Stomach smooth muscle (tissue), 2 donors: ENCODE measurements at regions not wholly inside any gene's neighbourhood (a gene's known extent, or its start where the extent isn't known, plus 50 kb on each side); places are given as distances from the start of the nearest gene placed in this dataset.

Experiments
- H3K27ac ChIP-seq: one replicate; pipeline ENCODE4 v1.7.0; 2013; ENCODE audit warnings: mild to moderate bottlenecking, low read length, inconsistent platforms
- H3K27me3 ChIP-seq, 2 donors: one replicate each; pipeline ENCODE4 v1.7.0; 2013; ENCODE audit warnings: low read length in 2 of 2; ENCODE audit not compliant: insufficient read depth in 2 of 2, control insufficient read depth in 1 of 2
- H3K36me3 ChIP-seq, 2 donors: one replicate each; pipeline ENCODE4 v1.7.0; 2013; ENCODE audit warnings: low read length in 2 of 2; ENCODE audit not compliant: control insufficient read depth in 2 of 2, insufficient read depth in 2 of 2
- H3K4me1 ChIP-seq: one replicate; pipeline ENCODE4 v1.7.0; 2013; ENCODE audit warnings: low read length; ENCODE audit not compliant: control insufficient read depth, insufficient read depth
- H3K4me3 ChIP-seq, 2 donors: one replicate each; pipeline ENCODE4 v1.7.0; 2013; ENCODE audit warnings: low read length in 2 of 2
- H3K9ac ChIP-seq, 2 donors: one replicate each; pipeline ENCODE4 v1.7.0; 2013; ENCODE audit warnings: low read length in 2 of 2, mild to moderate bottlenecking in 1 of 2
- H3K9me3 ChIP-seq, 2 donors: one replicate each; pipeline ENCODE4 v1.7.0; 2013; ENCODE audit warnings: low read length in 2 of 2; ENCODE audit not compliant: control insufficient read depth in 2 of 2
- donor health status: healthy.
- donor health status: Pancreatic carcinoma.

DNA sequence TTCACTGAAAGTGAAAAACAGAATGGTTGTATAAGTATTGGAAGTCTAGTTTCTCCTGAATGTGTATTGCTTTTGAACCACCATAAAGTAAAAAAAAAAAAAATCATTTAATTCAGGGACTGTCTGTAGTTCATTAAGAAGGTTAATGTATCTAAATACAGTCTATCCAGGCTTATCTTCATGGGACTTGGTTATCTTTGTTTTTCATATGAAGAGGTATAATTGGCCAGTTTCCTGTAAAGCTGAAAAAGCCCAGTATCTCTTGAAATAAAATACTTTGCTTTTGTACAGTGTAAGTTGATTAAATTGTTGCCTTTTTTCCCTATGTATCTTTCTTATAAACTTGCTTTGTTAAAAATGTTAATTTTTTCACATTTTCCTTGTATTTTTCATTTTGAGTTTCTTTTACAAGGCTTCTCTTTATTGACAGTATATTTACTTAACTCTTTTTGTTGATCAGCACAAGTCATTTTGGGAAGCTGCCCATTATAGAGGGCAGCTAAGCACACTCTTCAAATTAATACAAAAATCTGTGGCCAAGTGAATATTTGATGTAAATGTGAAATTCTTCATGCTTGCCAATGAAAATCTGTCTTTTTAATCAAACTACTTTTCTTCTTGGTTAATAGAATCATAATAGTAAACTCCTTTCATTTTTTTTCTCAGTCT lies 156.0 kb downstream of the TMTC3 start:
- Histone ChIP-seq H3K9me3 (no peaks in the 10 kb centered on the region), H3K36me3 (no peaks in the 10 kb centered on the region), H3K9ac (no peak overlapping the region), H3K4me3 (no peak overlapping the region), H3K27me3 (no peaks in the 10 kb centered on the region), H3K4me1 (no peaks in the 10 kb centered on the region), H3K27ac (no peak overlapping the region)

DNA sequence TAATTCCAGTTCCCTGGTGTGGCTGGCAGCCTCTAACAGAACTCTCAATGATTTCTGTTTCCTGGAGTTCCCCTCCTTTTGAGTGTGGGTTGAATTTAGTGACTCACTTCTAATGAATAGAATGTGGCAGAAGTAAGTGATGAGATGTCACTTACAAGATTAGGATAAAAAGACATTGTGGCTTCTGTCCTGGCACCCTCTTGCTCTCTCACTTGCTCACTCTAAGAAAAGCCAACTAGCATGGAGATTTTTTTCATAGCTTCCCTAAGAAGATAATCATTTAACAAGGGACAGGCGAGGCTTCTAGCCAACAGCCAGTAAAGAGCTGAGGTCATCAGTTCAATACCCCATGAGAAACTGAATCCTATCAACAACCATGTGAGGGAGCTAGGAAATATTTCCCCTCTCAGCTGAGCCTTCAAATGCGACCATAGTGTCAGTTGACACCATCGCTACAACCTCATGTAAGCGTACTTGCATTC lies 156.7 kb downstream of the TMTC3 start:
- Histone ChIP-seq H3K4me1 (no peaks in the 10 kb centered on the region), H3K9me3 (no peaks in the 10 kb centered on the region), H3K4me3 (no peak overlapping the region), H3K36me3 (no peaks in the 10 kb centered on the region), H3K27me3 (no peaks in the 10 kb centered on the region), H3K27ac (no peak overlapping the region), H3K9ac (no peak overlapping the region)

DNA sequence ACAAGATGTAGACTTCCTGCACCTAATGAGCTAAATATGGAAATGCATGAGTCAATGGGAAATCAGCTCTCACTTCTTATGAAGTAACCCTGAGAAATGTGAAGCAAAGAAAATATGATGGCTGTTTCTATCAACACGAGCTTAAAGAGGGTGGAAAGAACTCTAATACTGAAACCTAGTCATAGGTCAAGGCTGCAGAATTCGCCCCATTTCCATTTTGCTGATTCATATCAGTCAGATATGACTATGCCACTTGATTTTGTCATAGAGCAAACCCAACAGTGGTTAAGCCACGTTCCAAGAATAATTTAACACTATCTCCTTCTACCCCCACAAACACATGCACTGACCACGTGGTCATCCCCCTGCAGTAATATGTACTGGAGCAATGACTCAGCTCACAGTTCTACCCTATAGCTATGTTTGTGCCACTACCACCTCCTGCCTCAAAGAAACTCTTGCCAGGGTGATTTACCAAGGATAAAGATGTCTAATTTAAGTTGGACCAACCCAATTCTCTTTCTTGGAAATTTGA lies 157.5 kb downstream of the TMTC3 start:
- no peak overlapping the region for H3K9ac ChIP-seq
- H3K36me3 ChIP-seq = no peaks in the 10 kb centered on the region
- no peaks in the 10 kb centered on the region for H3K4me1 ChIP-seq
- no peaks in the 10 kb centered on the region for H3K9me3 ChIP-seq
- H3K4me3 ChIP-seq = no peak overlapping the region
- H3K27ac ChIP-seq = no peak overlapping the region
- no peaks in the 10 kb centered on the region for H3K27me3 ChIP-seq

DNA sequence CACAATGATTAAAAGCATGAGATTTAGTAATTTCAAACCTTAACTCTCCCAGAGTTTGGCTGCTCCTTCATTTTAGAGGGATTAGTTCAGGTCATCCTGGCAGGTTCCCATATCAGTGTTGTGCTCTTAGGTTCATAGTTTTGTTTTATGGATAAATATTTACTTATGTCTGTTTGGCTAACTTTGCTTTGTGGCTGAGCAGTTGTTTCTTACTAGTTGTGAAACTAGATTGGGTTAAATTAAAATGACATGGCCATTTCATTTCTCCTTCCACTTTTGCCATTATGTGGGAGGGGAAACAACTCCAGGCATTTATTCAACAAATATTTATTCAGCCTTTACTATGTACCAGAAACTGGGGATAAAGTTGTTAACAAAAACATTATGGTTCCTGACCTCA lies 158.8 kb downstream of the TMTC3 start:
- no peak overlapping the region for H3K9ac ChIP-seq
- H3K27ac ChIP-seq = no peak overlapping the region
- no peaks in the 10 kb centered on the region for H3K4me1 ChIP-seq
- H3K27me3 ChIP-seq = no peaks in the 10 kb centered on the region
- H3K36me3 ChIP-seq = no peaks in the 10 kb centered on the region
- no peaks in the 10 kb centered on the region for H3K9me3 ChIP-seq
- H3K4me3 ChIP-seq = no peak overlapping the region

DNA sequence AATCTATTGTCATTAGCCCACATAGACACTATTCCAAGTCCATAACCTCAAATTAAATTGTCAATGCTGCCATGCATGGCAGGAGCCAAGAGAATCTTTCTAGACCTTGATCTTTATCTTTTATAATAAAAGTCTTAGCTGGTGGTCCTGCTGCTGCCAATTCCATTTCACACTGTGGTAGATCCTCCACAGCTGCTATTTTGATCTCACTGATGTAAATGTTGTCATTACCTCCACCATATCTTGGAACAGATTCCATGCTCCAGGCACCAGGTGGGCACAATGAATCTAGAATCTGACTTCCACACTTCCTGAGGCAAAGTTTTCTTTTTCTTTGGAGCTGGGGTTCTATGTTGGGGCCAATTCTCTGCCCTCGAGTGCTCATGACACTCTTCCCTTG lies 161.2 kb downstream of the TMTC3 start:
- no peak overlapping the region for H3K4me3 ChIP-seq
- H3K9me3 ChIP-seq = no peaks in the 10 kb centered on the region
- no peak overlapping the region for H3K27ac ChIP-seq

DNA sequence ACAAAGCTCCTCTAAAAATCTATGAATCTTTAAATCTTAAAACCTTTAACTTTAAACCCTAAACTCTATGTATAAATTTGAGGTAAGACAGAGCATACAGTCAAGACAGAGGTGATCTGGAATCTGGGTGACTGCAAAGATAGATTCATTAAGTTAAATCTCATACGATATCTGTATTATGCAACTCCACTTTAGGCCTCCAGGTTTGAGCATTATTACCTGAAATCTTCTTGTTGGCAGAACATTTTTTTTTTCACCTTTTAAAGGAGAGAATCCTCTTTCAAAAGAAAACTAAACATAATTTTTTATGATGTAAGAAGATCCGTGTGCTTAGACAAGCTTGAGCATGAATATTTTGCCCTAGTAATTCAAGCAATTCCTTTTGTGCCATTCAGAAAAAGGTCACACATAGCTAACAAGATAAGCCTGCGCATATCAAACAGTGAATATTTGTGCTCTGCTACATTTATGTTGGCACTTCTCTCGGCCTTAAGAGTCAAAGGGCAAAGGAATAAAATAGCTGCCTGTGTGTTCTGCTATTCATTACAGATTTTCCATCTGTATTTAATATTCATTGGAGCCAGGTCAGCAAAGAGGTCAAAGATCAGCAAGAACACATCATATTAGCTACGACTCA lies 163.3 kb downstream of the TMTC3 start:
- Histone ChIP-seq H3K9me3 (no peaks in the 10 kb centered on the region), H3K4me1 (no peaks in the 10 kb centered on the region), H3K9ac (no peak overlapping the region), H3K4me3 (no peak overlapping the region), H3K27ac (no peak overlapping the region), H3K36me3 (no peaks in the 10 kb centered on the region), H3K27me3 (no peaks in the 10 kb centered on the region)

More for the DNA sequence above, 161.2 kb downstream of the TMTC3 start:
- Histone ChIP-seq H3K4me1 (no peaks in the 10 kb centered on the region), H3K36me3 (no peaks in the 10 kb centered on the region), H3K27me3 (no peaks in the 10 kb centered on the region), H3K9ac (no peak overlapping the region)

DNA sequence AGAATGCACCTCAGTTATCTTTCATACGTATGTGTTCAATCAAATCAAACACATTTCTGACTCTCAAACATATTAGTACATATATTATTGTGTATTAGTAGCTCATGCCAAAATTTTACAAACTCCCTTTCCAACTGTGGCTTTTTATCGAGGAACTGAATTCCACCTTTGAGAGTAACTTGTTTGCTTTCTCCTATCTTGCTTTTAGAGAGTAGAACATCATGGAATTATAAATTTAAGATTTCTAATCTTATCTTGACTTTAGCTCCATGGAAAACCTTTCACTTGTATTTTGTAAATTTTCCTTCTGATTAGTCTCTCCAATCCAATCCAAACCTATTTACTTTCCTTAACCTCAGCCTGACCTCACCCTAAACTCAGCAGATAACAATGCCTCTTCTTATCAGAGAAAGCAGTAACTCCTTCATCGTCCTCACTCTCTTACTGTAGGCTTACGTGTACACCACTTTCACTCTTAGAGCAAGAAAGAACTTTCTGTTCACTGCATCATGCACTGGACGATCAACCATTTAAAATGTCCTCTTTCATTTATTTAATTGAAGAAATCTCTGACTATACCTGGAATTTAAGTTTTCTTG lies 164.5 kb downstream of the TMTC3 start:
- no peak overlapping the region for H3K4me3 ChIP-seq
- no peaks in the 10 kb centered on the region for H3K27me3 ChIP-seq
- H3K9ac ChIP-seq = no peak overlapping the region
- H3K36me3 ChIP-seq = no peaks in the 10 kb centered on the region
- H3K4me1 ChIP-seq = no peaks in the 10 kb centered on the region
- no peaks in the 10 kb centered on the region for H3K9me3 ChIP-seq
- no peak overlapping the region for H3K27ac ChIP-seq

DNA sequence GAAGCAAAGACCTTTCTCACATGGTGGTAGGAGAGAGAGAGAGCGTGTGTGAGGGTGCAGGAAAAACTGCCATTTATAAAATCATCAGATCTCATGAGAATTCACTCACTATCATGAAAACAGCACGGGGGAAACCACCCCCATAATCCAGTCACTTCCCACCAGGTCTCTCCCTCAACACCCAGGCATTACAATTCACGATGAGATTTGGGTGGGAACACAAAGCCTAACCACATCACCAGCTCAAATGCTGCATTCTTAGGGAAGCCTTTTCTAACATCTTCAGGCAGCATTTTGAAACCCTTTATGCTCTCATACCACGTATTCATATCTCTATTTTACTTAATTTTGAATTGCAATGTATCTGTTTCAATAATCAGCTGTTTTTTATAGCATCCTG lies 165.9 kb downstream of the TMTC3 start:
- no peaks in the 10 kb centered on the region for H3K4me1 ChIP-seq
- H3K4me3 ChIP-seq = no peak overlapping the region
- H3K9ac ChIP-seq = no peak overlapping the region
- no peaks in the 10 kb centered on the region for H3K9me3 ChIP-seq
- no peak overlapping the region for H3K27ac ChIP-seq
- H3K36me3 ChIP-seq = no peaks in the 10 kb centered on the region
- no peaks in the 10 kb centered on the region for H3K27me3 ChIP-seq

DNA sequence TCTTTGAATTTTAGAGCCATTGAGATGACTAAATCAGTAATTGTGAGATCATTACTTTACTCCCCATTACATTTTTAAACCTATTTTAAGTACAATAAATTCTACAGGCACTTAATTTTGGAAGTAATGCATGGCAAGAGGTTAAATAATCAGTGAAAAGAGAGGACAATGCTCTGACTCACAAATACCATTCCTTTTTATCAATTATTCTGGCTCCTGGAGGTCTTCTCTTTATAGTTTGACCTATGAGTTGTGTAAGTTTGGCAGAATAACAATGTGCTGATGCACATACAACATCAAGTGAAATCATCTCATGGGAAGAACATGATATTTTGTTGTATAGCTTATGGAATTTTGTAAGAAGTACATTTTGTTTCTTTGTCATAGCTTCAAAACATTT lies 166.7 kb downstream of the TMTC3 start:
- Histone ChIP-seq H3K27me3 (no peaks in the 10 kb centered on the region), H3K9me3 (no peaks in the 10 kb centered on the region), H3K27ac (no peak overlapping the region), H3K4me3 (no peak overlapping the region), H3K4me1 (no peaks in the 10 kb centered on the region), H3K36me3 (no peaks in the 10 kb centered on the region), H3K9ac (no peak overlapping the region)

DNA sequence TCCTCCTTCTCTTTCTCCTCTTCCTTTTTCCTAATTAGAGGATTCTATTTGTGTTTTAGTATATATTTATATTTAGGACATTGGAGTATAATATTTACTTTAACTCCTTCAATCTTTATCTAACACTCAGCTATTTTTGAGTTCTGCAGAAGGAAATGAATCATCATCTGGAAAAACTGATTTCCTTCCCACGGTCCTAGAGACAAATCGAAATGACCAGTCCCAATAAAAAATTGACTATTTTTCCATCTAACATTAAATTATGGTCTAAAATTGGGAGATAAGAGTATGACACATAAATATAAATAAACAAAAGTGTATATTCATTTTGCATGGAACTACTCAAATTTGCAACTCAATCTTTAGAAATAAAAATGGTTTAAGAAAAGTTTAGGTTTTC lies 167.4 kb downstream of the TMTC3 start:
- no peak overlapping the region for H3K9ac ChIP-seq
- no peaks in the 10 kb centered on the region for H3K27me3 ChIP-seq
- H3K27ac ChIP-seq = no peak overlapping the region
- no peak overlapping the region for H3K4me3 ChIP-seq
- no peaks in the 10 kb centered on the region for H3K36me3 ChIP-seq
- H3K9me3 ChIP-seq = no peaks in the 10 kb centered on the region
- H3K4me1 ChIP-seq = no peaks in the 10 kb centered on the region

DNA sequence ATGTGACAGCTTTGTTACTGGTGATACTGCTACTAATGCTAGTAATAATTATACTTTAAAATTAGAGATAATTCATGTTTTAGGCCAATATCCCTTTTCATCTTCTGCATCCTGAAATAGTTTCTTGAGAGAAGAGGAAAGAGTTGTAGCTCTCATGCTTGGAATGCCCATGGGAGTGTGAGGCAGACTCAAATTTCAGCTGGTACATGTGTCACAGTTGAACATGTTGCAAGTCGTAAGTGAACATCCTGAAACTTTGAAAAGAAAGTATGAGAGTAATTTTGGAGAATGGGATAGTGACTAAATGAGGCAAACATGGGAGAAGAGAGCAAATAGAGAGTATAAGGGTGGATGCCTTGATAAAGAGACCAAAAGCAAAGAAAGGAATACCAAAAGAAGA lies 168.0 kb downstream of the TMTC3 start:
- Histone ChIP-seq H3K27ac (no peak overlapping the region), H3K27me3 (no peaks in the 10 kb centered on the region), H3K4me1 (no peaks in the 10 kb centered on the region), H3K9me3 (no peaks in the 10 kb centered on the region), H3K4me3 (no peak overlapping the region), H3K9ac (no peak overlapping the region), H3K36me3 (no peaks in the 10 kb centered on the region)
